Omental fat pad (tissue), 3 donors: ENCODE measurements at regions not wholly inside any gene's neighbourhood (a gene's known extent, or its start where the extent isn't known, plus 50 kb on each side); places are given as distances from the start of the nearest gene placed in this dataset.
A peak's percentile ranks its signal among the peaks of the same experiment; 100 is the strongest.

Experiments
- ATAC-seq: fragments of 150-250 bp; one replicate; pipeline ENCODE4 v1.9.1; 2016; ENCODE audit warnings: mild to moderate bottlenecking, moderate library complexity; ENCODE audit not compliant: low FRiP score
- DNase-seq: peaks from one replicate; pipeline ENCODE4 v3.0.0-alpha.2; 2019; ENCODE audit warnings: low spot score
- CTCF ChIP-seq, 3 donors: fragments of 450-650 bp; IDR thresholded peaks; one replicate each; pipeline ENCODE4 v1.5.1; 2016 to 2017; ENCODE audit warnings: antibody characterized with exemption in 3 of 3, mild to moderate bottlenecking in 3 of 3, moderate library complexity in 2 of 3

- ATAC-seq: peak; percentile 56
- TF ChIP-seq CTCF (IDR thresholded peaks at IDR 0.05): no peak
These were observed 97.7 kb upstream of the ACSL4 start for GRCh38 chrX:109830704-109831206.

GRCh38 chrX:109831326-109831985 lies 98.4 kb upstream of the ACSL4 start:
- ATAC-seq (no peak), DNase-seq (no peak)
- TF ChIP-seq CTCF (IDR thresholded peaks at IDR 0.05): no peak

More at GRCh38 chrX:109830704-109831206, 97.7 kb upstream of the ACSL4 start:
- DNase-seq: no peak

- DNase-seq (no peak), ATAC-seq (peak; percentile 10)
- no peak for TF ChIP-seq CTCF (IDR thresholded peaks at IDR 0.05)
These were observed 106.9 kb upstream of the ACSL4 start for GRCh38 chrX:109839694-109840567.

GRCh38 chrX:109840585-109840984 lies 107.5 kb upstream of the ACSL4 start:
- ATAC-seq: peak; percentile 87
- no peak for DNase-seq
- no peak for TF ChIP-seq CTCF (IDR thresholded peaks at IDR 0.05)

GRCh38 chrX:109841257-109841656 lies 108.2 kb upstream of the ACSL4 start:
- no peak for ATAC-seq
- no peak for TF ChIP-seq CTCF (IDR thresholded peaks at IDR 0.05)
- no peak for DNase-seq

GRCh38 chrX:109841869-109842579 lies 109.0 kb upstream of the ACSL4 start:
- TF ChIP-seq CTCF (IDR thresholded peaks at IDR 0.05): no peak
- no peak for ATAC-seq
- DNase-seq: no peak
